Ureter (tissue), 1 donor: ENCODE measurements at regions not wholly inside any gene's neighbourhood (a gene's known extent, or its start where the extent isn't known, plus 50 kb on each side); places are given as distances from the start of the nearest gene placed in this dataset.
"Not testable (repeated sequence)": the region's sequence is repeated elsewhere in the genome, so short reads cannot be mapped to it uniquely, and the experiment has no call there.

Experiments used
- DNase-seq: peaks from one replicate; pipeline ENCODE4 v3.0.0-alpha.2; 2020; ENCODE audit warnings: low spot score
- donor health status: DM: yes; HTN: yes; CAD: no.

- DNase-seq: not testable (repeated sequence)
Measured at GRCh38 chr5:17034992-17035391, 98.9 kb upstream of the MYO10 start.

- DNase-seq: no peak
Measured at GRCh38 chr5:17037751-17038150, 101.7 kb upstream of the MYO10 start.

- no peak for DNase-seq
Measured at GRCh38 chr5:17039170-17039569, 103.1 kb upstream of the MYO10 start.

GRCh38 chr5:17042041-17042440 is 106.0 kb upstream of the MYO10 start:
- no peak for DNase-seq

GRCh38 chr5:17046320-17046719 is 110.2 kb upstream of the MYO10 start:
- no peak for DNase-seq

- no peak for DNase-seq
Measured at GRCh38 chr5:17050236-17050635, 114.1 kb upstream of the MYO10 start.

GRCh38 chr5:17054911-17055310 is 118.8 kb upstream of the MYO10 start:
- DNase-seq: no peak

GRCh38 chr5:17056141-17056631 is 120.1 kb upstream of the MYO10 start:
- no peak for DNase-seq

- no peak for DNase-seq
Measured at GRCh38 chr5:17058438-17058837, 122.3 kb upstream of the MYO10 start.

- DNase-seq: no peak
Measured at GRCh38 chr5:17061973-17062470, 125.9 kb upstream of the MYO10 start.

GRCh38 chr5:17062741-17063140 is 126.7 kb upstream of the MYO10 start:
- DNase-seq: not testable (repeated sequence)

- DNase-seq: no peak
Measured at GRCh38 chr5:17064241-17064640, 128.2 kb upstream of the MYO10 start.

GRCh38 chr5:17065458-17065857 is 129.4 kb upstream of the MYO10 start:
- no peak for DNase-seq

GRCh38 chr5:17066026-17066425 is 129.9 kb upstream of the MYO10 start:
- not testable (repeated sequence) for DNase-seq

GRCh38 chr5:17067657-17068392 is 131.7 kb upstream of the MYO10 start:
- DNase-seq: no peak

- no peak for DNase-seq
Measured at GRCh38 chr5:17069995-17070511, 134.0 kb upstream of the MYO10 start.

GRCh38 chr5:17070647-17071046 is 134.6 kb upstream of the MYO10 start:
- no peak for DNase-seq

GRCh38 chr5:17075236-17075635 is 139.1 kb upstream of the MYO10 start:
- DNase-seq: no peak

GRCh38 chr5:17076272-17076671 is 140.2 kb upstream of the MYO10 start:
- DNase-seq: no peak

- DNase-seq: no peak
Measured at GRCh38 chr5:17077440-17078233, 139.8 kb upstream of the BASP1 start.

GRCh38 chr5:17079562-17079961 is 137.9 kb upstream of the BASP1 start:
- no peak for DNase-seq

GRCh38 chr5:17080361-17080760 is 137.1 kb upstream of the BASP1 start:
- no peak for DNase-seq

GRCh38 chr5:17081142-17081541 is 136.3 kb upstream of the BASP1 start:
- DNase-seq: no peak
